Prostate gland (tissue), 2 donors: ENCODE measurements at regions not wholly inside any gene's neighbourhood (a gene's known extent, or its start where the extent isn't known, plus 50 kb on each side); places are given as distances from the start of the nearest gene placed in this dataset.

Experiments used
- DNase-seq: peaks from one replicate; pipeline ENCODE4 v3.0.0-alpha.2; 2019; ENCODE audit warnings: low spot score
- H3K27ac ChIP-seq, 2 donors: fragments of 200-600 bp; sonication (generic); 2 replicates each; pipeline ENCODE4 v1.5.1; 2017 to 2019
- H3K27me3 ChIP-seq: fragments of 200-600 bp; sonication (generic); replicated peaks from 2 replicates; pipeline ENCODE4 v1.5.1; 2019; ENCODE audit not compliant: insufficient read depth
- H3K36me3 ChIP-seq, 2 donors: fragments of 200-600 bp; sonication (generic); 1 replicate in 1 of 2; 2 replicates in 1 of 2; pipeline versions ENCODE4 v1.5.1 to v1.8.1; 2017 to 2019
- H3K4me1 ChIP-seq: fragments of 200-600 bp; sonication (generic); replicated peaks from 2 replicates; pipeline ENCODE4 v1.5.1; 2019
- H3K4me3 ChIP-seq, 2 donors: fragments of 200-600 bp; sonication (generic); 2 replicates each; pipeline ENCODE4 v1.5.1; 2017 to 2019
- H3K9me3 ChIP-seq: fragments of 200-600 bp; sonication (generic); 2 replicates; pipeline ENCODE4 v1.5.1; 2017
- CTCF ChIP-seq, 4 experiments: fragments of 200-600 bp in 2 of 4; fragments of 450-650 bp in 2 of 4; sonication (generic) in 2 of 4; IDR thresholded peaks; 1 replicate in 3 of 4; 2 replicates in 1 of 4; pipeline ENCODE4 v1.5.1; 2016 to 2019; ENCODE audit warnings: antibody characterized with exemption in 4 of 4, mild to moderate bottlenecking in 2 of 4, moderate library complexity in 2 of 4
- POLR2A ChIP-seq: fragments of 450-650 bp; IDR thresholded peaks from one replicate; pipeline ENCODE4 v1.6.1; 2016; ENCODE audit warnings: antibody characterized with exemption, mild to moderate bottlenecking
- POLR2AphosphoS5 ChIP-seq: sonication (generic); formaldehyde crosslinking; IDR thresholded peaks from one replicate; pipeline ENCODE4 v1.6.1; 2017; ENCODE audit warnings: antibody characterized with exemption
- WGBS: methylation state at CpG from one replicate; pipeline ENCODE4 v1.1.5; 2018; 5-methylcytosine and 5-hydroxymethylcytosine counted together
- intact Hi-C: fragments of 100-400 bp; cut with DNase I; formaldehyde crosslinking; loops from one replicate; pipeline ENCODE4 v1.14.2; 2022

- no peaks in the 10 kb centered on the region for H3K4me1 ChIP-seq
- H3K36me3 ChIP-seq: no peaks in the 10 kb centered on the region
- H3K9me3 ChIP-seq: no peaks in the 10 kb centered on the region
- no peak for TF ChIP-seq POLR2A
- TF ChIP-seq POLR2AphosphoS5: no peak
- no peak for TF ChIP-seq CTCF (IDR thresholded peaks at IDR 0.05)
- no peaks in the 10 kb centered on the region for H3K27me3 ChIP-seq
- no peak for DNase-seq
- H3K4me3 ChIP-seq: no peak overlapping the region
- intact Hi-C loops: no loop called here
- no peak overlapping the region for H3K27ac ChIP-seq
- 73% methylated on average over 3 of the region's 3 CpGs for WGBS
Measured at GRCh38 chr11:112625814-112626213, 335.4 kb upstream of the NCAM1 start.

- intact Hi-C loops: no loop called here
Measured at GRCh38 chr11:112626731-112627130, 334.5 kb upstream of the NCAM1 start.

GRCh38 chr11:112627588-112628045 lies 333.6 kb upstream of the NCAM1 start:
- no peak overlapping the region for H3K27ac ChIP-seq
- no peaks in the 10 kb centered on the region for H3K27me3 ChIP-seq
- DNase-seq: no peak
- no peak for TF ChIP-seq POLR2A
- TF ChIP-seq CTCF (IDR thresholded peaks at IDR 0.05): no peak
- TF ChIP-seq POLR2AphosphoS5: no peak
- H3K4me3 ChIP-seq: no peak overlapping the region
- H3K36me3 ChIP-seq: no peaks in the 10 kb centered on the region
- intact Hi-C loops: no loop called here
- H3K4me1 ChIP-seq: no peaks in the 10 kb centered on the region
- 89% methylated on average over 2 of the region's 2 CpGs for WGBS
- no peaks in the 10 kb centered on the region for H3K9me3 ChIP-seq

More at GRCh38 chr11:112626731-112627130, 334.5 kb upstream of the NCAM1 start:
- no peak overlapping the region for H3K27ac ChIP-seq
- no peaks in the 10 kb centered on the region for H3K4me1 ChIP-seq
- H3K4me3 ChIP-seq: no peak overlapping the region
- 61% methylated on average over 1 of the region's 1 CpG for WGBS
- TF ChIP-seq POLR2A: no peak
- TF ChIP-seq POLR2AphosphoS5: no peak
- no peak for TF ChIP-seq CTCF (IDR thresholded peaks at IDR 0.05)
- H3K36me3 ChIP-seq: no peaks in the 10 kb centered on the region
- DNase-seq: no peak
- no peaks in the 10 kb centered on the region for H3K27me3 ChIP-seq
- H3K9me3 ChIP-seq: no peaks in the 10 kb centered on the region

DNA sequence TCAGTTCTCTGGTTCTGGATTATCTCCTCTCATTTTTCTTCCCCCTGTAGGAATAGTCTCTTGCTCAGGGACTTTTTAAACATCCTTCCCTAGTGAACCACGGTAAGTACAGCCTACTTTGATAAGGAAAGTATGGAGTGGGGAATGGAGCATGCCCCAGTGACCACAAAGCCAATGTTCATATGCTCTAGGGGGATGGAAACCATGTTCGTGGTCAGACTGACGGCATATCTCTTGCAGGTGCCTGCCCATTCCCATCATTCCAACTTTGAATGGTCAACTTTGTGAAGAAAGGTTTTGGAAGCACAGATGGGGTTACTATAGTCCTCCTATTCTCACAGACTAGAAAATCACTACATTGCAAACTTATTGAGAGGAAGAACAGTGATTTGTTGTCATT lies 332.5 kb upstream of the NCAM1 start:
- no peaks in the 10 kb centered on the region for H3K4me1 ChIP-seq
- WGBS: 87% methylated on average over 3 of the region's 3 CpGs
- no peak for DNase-seq
- intact Hi-C loops: no loop called here
- no peak for TF ChIP-seq CTCF (IDR thresholded peaks at IDR 0.05)
- no peak overlapping the region for H3K27ac ChIP-seq
- no peaks in the 10 kb centered on the region for H3K9me3 ChIP-seq
- no peaks in the 10 kb centered on the region for H3K27me3 ChIP-seq
- H3K36me3 ChIP-seq: no peaks in the 10 kb centered on the region
- H3K4me3 ChIP-seq: no peak overlapping the region

DNA sequence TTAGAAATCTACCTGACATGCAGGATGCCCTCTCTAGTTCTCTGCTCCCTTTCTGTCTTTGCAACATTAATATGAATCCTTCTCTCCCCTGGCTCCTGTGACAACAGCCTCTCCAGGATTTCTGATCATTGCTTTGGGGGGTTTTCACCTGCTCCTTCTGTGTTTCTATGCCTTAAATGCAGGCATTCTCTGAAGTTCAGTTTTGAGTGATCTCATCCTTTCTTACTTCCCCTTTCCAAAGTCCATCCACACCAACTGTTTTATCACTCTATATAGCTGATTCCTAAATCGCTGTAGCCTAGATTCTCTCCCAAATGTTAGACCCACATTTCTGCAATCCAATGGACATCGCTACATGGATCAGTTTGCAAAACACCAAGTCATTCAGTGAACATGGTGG lies 330.7 kb upstream of the NCAM1 start:
- intact Hi-C loops: no loop called here
- 98% methylated on average over 2 of the region's 2 CpGs for WGBS
- no peaks in the 10 kb centered on the region for H3K9me3 ChIP-seq
- H3K4me1 ChIP-seq: no peaks in the 10 kb centered on the region
- no peaks in the 10 kb centered on the region for H3K27me3 ChIP-seq
- no peak overlapping the region for H3K27ac ChIP-seq
- no peak for DNase-seq
- TF ChIP-seq CTCF (IDR thresholded peaks at IDR 0.05): no peak
- TF ChIP-seq POLR2A: no peak
- no peak for TF ChIP-seq POLR2AphosphoS5
- no peak overlapping the region for H3K4me3 ChIP-seq
- no peaks in the 10 kb centered on the region for H3K36me3 ChIP-seq
